Type B pancreatic cell (in vitro differentiated cells): ENCODE measurements at regions not wholly inside any gene's neighbourhood (a gene's known extent, or its start where the extent isn't known, plus 50 kb on each side); places are given as distances from the start of the nearest gene placed in this dataset.

Experiments used
- DNase-seq: peaks from one replicate; pipeline ENCODE4 v3.0.0; 2021; ENCODE audit warnings: mixed read lengths; ENCODE audit not compliant: unreplicated experiment; ENCODE audit errors: extremely low spot score
- H3K27ac Mint-ChIP-seq: 2 replicates; pipeline ENCODE4 v1.8.0; 2021; ENCODE audit warnings: mild to moderate bottlenecking, mixed read lengths
- H3K27me3 Mint-ChIP-seq: 2 replicates; pipeline ENCODE4 v1.8.0; 2021; ENCODE audit warnings: mixed read lengths
- H3K36me3 Mint-ChIP-seq: 2 replicates; pipeline ENCODE4 v1.8.0; 2021; ENCODE audit warnings: mixed read lengths
- H3K4me1 Mint-ChIP-seq: one replicate; pipeline ENCODE4 v1.8.0; 2021; ENCODE audit warnings: mixed read lengths; ENCODE audit not compliant: unreplicated experiment
- H3K4me3 Mint-ChIP-seq: 2 replicates; pipeline ENCODE4 v1.8.0; 2021; ENCODE audit warnings: mild to moderate bottlenecking, mixed read lengths
- H3K9me3 Mint-ChIP-seq: 2 replicates; pipeline ENCODE4 v1.8.0; 2021; ENCODE audit warnings: mixed read lengths
- TF ChIP-seq, protein P1 (sequence below): fragments of 200-600 bp; sonication (generic); conservative IDR thresholded peaks from 2 replicates; pipeline ENCODE4 v1.5.0; 2021; ENCODE audit warnings: antibody characterized with exemption, mild to moderate bottlenecking

DNA sequence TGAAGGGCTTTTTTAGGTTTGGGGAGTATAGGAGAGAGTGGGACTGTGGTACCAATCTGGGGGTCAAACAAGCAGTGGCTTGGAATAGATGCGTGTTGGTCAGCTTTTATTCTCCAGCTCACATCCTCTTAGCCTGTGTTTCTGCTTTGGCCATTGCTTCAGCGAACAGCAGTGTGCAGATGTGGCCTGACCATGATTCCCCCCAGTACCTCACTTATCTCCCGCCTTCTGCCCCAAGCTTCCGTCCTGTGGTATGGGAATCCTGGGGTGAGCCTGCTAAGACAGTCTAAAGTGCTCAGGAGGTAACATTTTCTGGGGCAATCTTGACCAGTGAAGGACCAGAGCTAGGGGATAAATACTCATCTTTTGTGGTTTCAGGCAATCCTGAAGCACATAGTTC, 84.9 kb upstream of the TNP1 start:
- Mint-ChIP-seq H3K27me3 (no peaks in the 10 kb centered on the region), H3K9me3 (peaks cover 22% of the 10 kb centered on the region), H3K4me1 (peaks cover 6% of the 10 kb centered on the region), H3K36me3 (no peaks in the 10 kb centered on the region), H3K27ac (no peak overlapping the region), H3K4me3 (no peak overlapping the region)
- TF ChIP-seq, protein P1, sequence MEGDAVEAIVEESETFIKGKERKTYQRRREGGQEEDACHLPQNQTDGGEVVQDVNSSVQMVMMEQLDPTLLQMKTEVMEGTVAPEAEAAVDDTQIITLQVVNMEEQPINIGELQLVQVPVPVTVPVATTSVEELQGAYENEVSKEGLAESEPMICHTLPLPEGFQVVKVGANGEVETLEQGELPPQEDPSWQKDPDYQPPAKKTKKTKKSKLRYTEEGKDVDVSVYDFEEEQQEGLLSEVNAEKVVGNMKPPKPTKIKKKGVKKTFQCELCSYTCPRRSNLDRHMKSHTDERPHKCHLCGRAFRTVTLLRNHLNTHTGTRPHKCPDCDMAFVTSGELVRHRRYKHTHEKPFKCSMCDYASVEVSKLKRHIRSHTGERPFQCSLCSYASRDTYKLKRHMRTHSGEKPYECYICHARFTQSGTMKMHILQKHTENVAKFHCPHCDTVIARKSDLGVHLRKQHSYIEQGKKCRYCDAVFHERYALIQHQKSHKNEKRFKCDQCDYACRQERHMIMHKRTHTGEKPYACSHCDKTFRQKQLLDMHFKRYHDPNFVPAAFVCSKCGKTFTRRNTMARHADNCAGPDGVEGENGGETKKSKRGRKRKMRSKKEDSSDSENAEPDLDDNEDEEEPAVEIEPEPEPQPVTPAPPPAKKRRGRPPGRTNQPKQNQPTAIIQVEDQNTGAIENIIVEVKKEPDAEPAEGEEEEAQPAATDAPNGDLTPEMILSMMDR, result no peak
- no peak for DNase-seq

DNA sequence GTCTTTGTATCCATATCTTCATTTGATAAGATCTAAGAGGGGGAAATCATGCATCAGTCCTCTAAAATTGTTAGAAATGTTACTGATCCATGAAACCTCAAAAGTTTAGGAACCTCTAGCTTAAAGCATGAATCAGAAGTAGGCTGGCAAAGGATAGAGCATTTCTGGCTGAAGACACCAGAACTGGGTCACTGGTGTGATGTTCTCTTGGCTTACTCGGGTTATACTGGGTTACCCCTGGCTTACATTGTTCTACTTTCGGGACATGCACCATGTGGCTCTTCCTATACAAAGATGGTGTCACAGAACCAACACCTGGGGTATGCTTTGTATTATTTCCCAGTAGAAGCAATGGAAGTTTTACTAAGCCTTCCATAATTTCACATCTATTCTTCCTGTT, 83.2 kb upstream of the TNP1 start:
- no peaks in the 10 kb centered on the region for H3K4me1 Mint-ChIP-seq
- H3K27ac Mint-ChIP-seq, result no peak overlapping the region
- H3K36me3 Mint-ChIP-seq, result peaks cover 3% of the 10 kb centered on the region
- TF ChIP-seq, protein P1, result no peak
- H3K27me3 Mint-ChIP-seq, result no peaks in the 10 kb centered on the region
- H3K9me3 Mint-ChIP-seq, result peaks cover 26% of the 10 kb centered on the region
- no peak overlapping the region for H3K4me3 Mint-ChIP-seq
- DNase-seq, result no peak

DNA sequence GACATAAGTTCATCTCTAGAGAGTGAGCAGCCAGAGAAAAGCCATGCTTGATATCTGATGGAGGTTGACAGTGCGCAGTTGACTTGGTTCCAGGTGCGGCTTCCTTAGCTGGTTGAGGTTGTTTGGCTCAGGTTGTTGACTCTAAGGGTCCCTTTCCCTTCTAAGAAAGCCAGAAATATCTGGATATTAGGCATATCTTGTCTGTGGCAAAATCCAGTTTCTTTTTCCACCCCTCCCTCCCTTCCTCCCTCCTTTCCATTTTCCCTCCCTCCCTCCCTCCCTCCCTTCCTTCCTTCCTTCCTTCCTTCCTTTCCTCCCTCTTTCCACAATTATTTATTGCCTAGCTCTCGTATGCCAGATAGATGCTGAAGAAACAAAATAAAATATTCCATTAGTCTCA, 82.6 kb upstream of the TNP1 start:
- peaks cover 26% of the 10 kb centered on the region for H3K9me3 Mint-ChIP-seq
- H3K4me1 Mint-ChIP-seq, result no peaks in the 10 kb centered on the region
- H3K4me3 Mint-ChIP-seq, result no peak overlapping the region
- peaks cover 3% of the 10 kb centered on the region for H3K36me3 Mint-ChIP-seq
- no peak for DNase-seq
- no peaks in the 10 kb centered on the region for H3K27me3 Mint-ChIP-seq
- H3K27ac Mint-ChIP-seq, result peak overlapping the region; percentile 31
- TF ChIP-seq, protein P1, result no peak

DNA sequence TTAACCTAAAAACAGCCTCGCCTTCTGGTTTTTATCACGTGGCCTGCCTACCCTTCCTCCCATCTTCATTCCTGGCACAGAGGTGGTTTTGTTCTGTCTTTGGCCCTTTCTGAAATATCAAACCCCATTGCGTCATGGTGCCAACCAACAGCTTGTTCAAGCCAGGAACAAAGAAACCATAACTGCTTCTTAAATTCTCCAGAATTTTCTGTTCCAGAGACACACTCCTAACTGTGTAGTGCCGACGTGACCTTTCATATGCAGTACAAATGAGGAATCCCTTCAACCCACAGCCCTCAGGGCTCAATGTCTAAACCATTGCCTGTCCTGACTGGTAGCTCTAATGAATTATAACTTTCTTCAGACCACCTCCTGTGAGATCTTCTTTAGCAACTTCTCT, 82.2 kb upstream of the TNP1 start:
- H3K9me3 Mint-ChIP-seq, result peaks cover 26% of the 10 kb centered on the region
- no peaks in the 10 kb centered on the region for H3K27me3 Mint-ChIP-seq
- TF ChIP-seq, protein P1, result no peak
- peaks cover 4% of the 10 kb centered on the region for H3K4me1 Mint-ChIP-seq
- DNase-seq, result no peak
- no peak overlapping the region for H3K4me3 Mint-ChIP-seq
- H3K27ac Mint-ChIP-seq, result peak overlapping the region; percentile 31
- peaks cover 3% of the 10 kb centered on the region for H3K36me3 Mint-ChIP-seq

GRCh38 chr2:216936954-216937357, 77.1 kb upstream of the TNP1 start:
- Mint-ChIP-seq H3K4me3 (peak overlapping the region; percentile 39), H3K27ac (peak overlapping the region; percentile 83), H3K4me1 (peaks cover 10% of the 10 kb centered on the region), H3K9me3 (peaks cover 18% of the 10 kb centered on the region), H3K36me3 (peaks cover 3% of the 10 kb centered on the region), H3K27me3 (no peaks in the 10 kb centered on the region)
- DNase-seq, result no peak
- TF ChIP-seq, protein P1, result no peak

GRCh38 chr2:216934623-216935022, 74.8 kb upstream of the TNP1 start:
- no peak overlapping the region for H3K27ac Mint-ChIP-seq
- peaks cover 3% of the 10 kb centered on the region for H3K36me3 Mint-ChIP-seq
- no peaks in the 10 kb centered on the region for H3K27me3 Mint-ChIP-seq

More at GRCh38 chr2:216934623-216935022, 74.8 kb upstream of the TNP1 start:
- H3K9me3 Mint-ChIP-seq, result peaks cover 9% of the 10 kb centered on the region
- no peak for DNase-seq
- peaks cover 10% of the 10 kb centered on the region for H3K4me1 Mint-ChIP-seq
- no peak overlapping the region for H3K4me3 Mint-ChIP-seq
- TF ChIP-seq, protein P1, result no peak
